HCT116 (cell line): ENCODE measurements at regions not wholly inside any gene's neighbourhood (a gene's known extent, or its start where the extent isn't known, plus 50 kb on each side); places are given as distances from the start of the nearest gene placed in this dataset.

ENCODE experiments used
- ATAC-seq: fragments of 200-7000 bp; cut with Tn5 transposase; 2 replicates; pipeline ENCODE4 v1.9.1; 2020; ENCODE audit warnings: mild to moderate bottlenecking, moderate library complexity
- BruUV-seq: library from RNA; stranded (reverse); fragments of 400-500 nt; replicated peaks from 2 replicates; lab custom pipeline; 2021; lab: Mats Ljungman, UMichigan
- CTCF ChIA-PET: fragments of 300-600 bp; sonication (Branson Sonifier 250); formaldehyde crosslinking; loops from one replicate; lab custom pipeline; 2021; ENCODE audit warnings: antibody characterized with exemption; lab: Charles Lee
- POLR2A ChIA-PET: fragments of 300-600, 350-600 bp; sonication (Branson Sonifier 250); formaldehyde crosslinking; loops from one replicate; lab custom pipeline; 2021; ENCODE audit warnings: antibody characterized with exemption; lab: Charles Lee
- RAD21 ChIA-PET, 2 experiments: fragments of 300-600 bp; sonication (Branson Sonifier 250); formaldehyde crosslinking; loops; one replicate each; lab custom pipeline; 2023; ENCODE audit warnings: low total read pairs in 2 of 2; ENCODE audit not compliant: uncharacterized antibody in 2 of 2, unreplicated experiment in 2 of 2, low non-redundant PET in 1 of 2; lab: Charles Lee
- DNase-seq: peaks from one replicate; pipeline ENCODE4 v3.0.0-alpha.2; 2010; ENCODE audit warnings: low read depth, low spot score
- H2AFZ ChIP-seq: fragments of 200-600 bp; shearing (Covaris generic), sonication (generic); 2 replicates; pipeline ENCODE4 v1.6.1; 2017; ENCODE audit warnings: low read depth, mixed run types, mixed read lengths, antibody characterized with exemption, low read length; ENCODE audit not compliant: poor library complexity, severe bottlenecking
- H3K27ac ChIP-seq: 2 replicates; pipeline ENCODE4 v1.5.1; 2012; ENCODE audit warnings: low read depth, low read length
- H3K27me3 ChIP-seq: fragments of 200-600 bp; sonication (generic); 2 replicates; pipeline ENCODE4 v1.6.1; 2016; ENCODE audit warnings: mixed run types, low read length, mixed read lengths; ENCODE audit not compliant: insufficient read depth
- H3K36me3 ChIP-seq, 2 experiments: fragments of 200-500 bp in 1 of 2; fragments of 200-600 bp in 1 of 2; sonication (Bioruptor generic) in 1 of 2; sonication (generic) in 1 of 2; 2 replicates each; pipeline versions ENCODE4 v1.5.1 to v1.6.1; 2014 to 2016; ENCODE audit warnings: low read length in 2 of 2, inconsistent platforms in 1 of 2, mixed read lengths in 1 of 2, mixed run types in 1 of 2; ENCODE audit not compliant: insufficient read depth in 2 of 2, control insufficient read depth in 1 of 2
- H3K4me1 ChIP-seq, 2 experiments: fragments of 200-600 bp in 1 of 2; sonication (generic) in 1 of 2; 2 replicates each; pipeline versions ENCODE4 v1.5.1 to v1.6.1; 2012 to 2017; ENCODE audit warnings: low read length in 2 of 2, inconsistent platforms in 1 of 2, mild to moderate bottlenecking in 1 of 2, mixed read lengths in 1 of 2, mixed run types in 1 of 2, moderate library complexity in 1 of 2; ENCODE audit not compliant: insufficient read depth in 2 of 2, control insufficient read depth in 1 of 2
- H3K4me2 ChIP-seq: fragments of 200-600 bp; sonication (generic); 2 replicates; pipeline ENCODE4 v1.6.1; 2017; ENCODE audit warnings: mixed run types, low read length, mixed read lengths
- H3K4me3 ChIP-seq, 2 experiments: fragments of 200-600 bp in 1 of 2; sonication (generic) in 1 of 2; replicated peaks in 1 of 2; 2 replicates each; pipeline ENCODE4 v1.5.1; 2011 to 2016; ENCODE audit warnings: low read length in 2 of 2, control low read depth in 1 of 2, low read depth in 1 of 2, mild to moderate bottlenecking in 1 of 2, mixed read lengths in 1 of 2, mixed run types in 1 of 2
- H3K79me2 ChIP-seq: fragments of 200-600 bp; sonication (generic); 2 replicates; pipeline ENCODE4 v1.6.1; 2017; ENCODE audit warnings: mild to moderate bottlenecking, mixed run types, low read length, moderate library complexity, mixed read lengths; ENCODE audit not compliant: insufficient read depth
- H3K9ac ChIP-seq: fragments of 200-600 bp; sonication (generic); 2 replicates; pipeline ENCODE4 v1.6.1; 2016; ENCODE audit warnings: low read length, mixed read lengths
- H3K9me2 ChIP-seq: fragments of 200-600 bp; sonication (generic), shearing (Covaris generic); 2 replicates; pipeline ENCODE4 v1.6.1; 2017; ENCODE audit warnings: mixed run types, mild to moderate bottlenecking, moderate library complexity; ENCODE audit not compliant: insufficient read depth
- H3K9me3 ChIP-seq, 2 experiments: fragments of 200-500 bp in 1 of 2; fragments of 200-600 bp in 1 of 2; sonication (Bioruptor generic) in 1 of 2; sonication (generic) in 1 of 2; 2 replicates each; pipeline ENCODE4 v1.6.1; 2014 to 2017; ENCODE audit warnings: low read length in 2 of 2, mixed read lengths in 2 of 2, inconsistent platforms in 1 of 2, low read depth in 1 of 2, mild to moderate bottlenecking in 1 of 2, mixed run types in 1 of 2, moderate library complexity in 1 of 2; ENCODE audit not compliant: control insufficient read depth in 1 of 2, insufficient read depth in 1 of 2
- H4K20me1 ChIP-seq: fragments of 200-600 bp; sonication (generic), shearing (Covaris generic); 2 replicates; pipeline ENCODE4 v1.6.1; 2017; ENCODE audit warnings: mixed run types, mild to moderate bottlenecking, moderate library complexity; ENCODE audit not compliant: insufficient read depth
- RAD21 ChIP-seq: IDR thresholded peaks from 2 replicates; pipeline ENCODE4 v1.6.1; 2012; ENCODE audit warnings: low read depth, mild to moderate bottlenecking
- ZFX ChIP-seq: fragments of 450-650 bp; IDR thresholded peaks from 2 replicates; pipeline ENCODE4 v1.6.1; 2017
- ZNF274 ChIP-seq: fragments of 200-500 bp; sonication (Bioruptor generic); IDR thresholded peaks from 2 replicates; pipeline ENCODE4 v1.6.1; 2014; ENCODE audit warnings: mild to moderate bottlenecking, low read depth, low read length, inconsistent platforms
- intact Hi-C: fragments of 100-400 bp; cut with micrococcal nuclease; formaldehyde crosslinking; loops from 2 replicates; pipeline ENCODE4 v1.10.0; 2022
- TF ChIP-seq, protein P1 (sequence below): IDR thresholded peaks from 2 replicates; pipeline ENCODE4 v1.6.1; 2011; ENCODE audit warnings: mild to moderate bottlenecking, low read length, moderate library complexity; ENCODE audit not compliant: insufficient replicate concordance; ENCODE audit errors: extremely low read depth
- TF ChIP-seq, protein P2 (sequence below): IDR thresholded peaks from 2 replicates; pipeline ENCODE4 v1.6.1; 2012

- 0 out of 2 replicates have a peak, but pooled peaks cover 6% of the 10 kb centered on the region for H3K9me2 ChIP-seq
- RAD21 ChIA-PET, result no interaction called here
- POLR2A ChIA-PET, result no interaction called here
- no peaks in the 10 kb centered on the region for H3K79me2 ChIP-seq
- TF ChIP-seq RAD21, result no peak
- TF ChIP-seq ZNF274, result no peak
- TF ChIP-seq ZFX, result no peak
- CTCF ChIA-PET, result no interaction called here
- H2AFZ ChIP-seq, result no peak overlapping the region
- BruUV-seq, result no TSS peak
- no peak overlapping the region for H3K9ac ChIP-seq
- H3K36me3 ChIP-seq, result no peaks in the 10 kb centered on the region
- ATAC-seq (no peak), DNase-seq (no peak)
- H3K9me3 ChIP-seq, result no peaks in the 10 kb centered on the region
- H3K4me3 ChIP-seq, result no peak overlapping the region
- intact Hi-C loops, result no loop called here
- H3K27ac ChIP-seq, result no peak overlapping the region
- no peaks in the 10 kb centered on the region for H3K27me3 ChIP-seq
- no peak overlapping the region for H3K4me2 ChIP-seq
- no peaks in the 10 kb centered on the region for H3K4me1 ChIP-seq
- H4K20me1 ChIP-seq, result no peaks in the 10 kb centered on the region
Measured at GRCh38 chr1:187903223-187903622, 1074.5 kb downstream of the PLA2G4A start.

DNA sequence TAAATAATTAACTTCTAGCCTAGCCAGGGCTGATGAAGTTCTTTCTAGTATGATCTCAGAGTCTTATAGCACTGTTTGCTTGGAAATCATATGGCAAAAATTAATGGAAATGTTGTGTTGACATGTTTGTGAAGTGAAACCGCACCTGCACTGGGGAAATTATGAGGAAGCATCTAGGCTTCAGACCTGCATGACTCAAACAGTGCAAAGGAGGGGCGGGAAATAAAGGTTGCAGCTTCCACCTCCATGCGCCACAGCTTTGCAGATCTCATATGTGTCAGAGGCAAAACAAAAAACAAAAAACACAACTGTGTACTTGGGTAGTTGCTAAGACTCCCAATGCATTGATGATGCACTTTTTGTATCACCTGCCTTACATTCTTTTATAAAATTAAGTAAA lies 1080.6 kb downstream of the PLA2G4A start:
- Histone ChIP-seq H3K4me3 (no peak overlapping the region), H3K9ac (no peak overlapping the region)
- CTCF ChIA-PET, result no interaction called here
- TF ChIP-seq, protein P1, sequence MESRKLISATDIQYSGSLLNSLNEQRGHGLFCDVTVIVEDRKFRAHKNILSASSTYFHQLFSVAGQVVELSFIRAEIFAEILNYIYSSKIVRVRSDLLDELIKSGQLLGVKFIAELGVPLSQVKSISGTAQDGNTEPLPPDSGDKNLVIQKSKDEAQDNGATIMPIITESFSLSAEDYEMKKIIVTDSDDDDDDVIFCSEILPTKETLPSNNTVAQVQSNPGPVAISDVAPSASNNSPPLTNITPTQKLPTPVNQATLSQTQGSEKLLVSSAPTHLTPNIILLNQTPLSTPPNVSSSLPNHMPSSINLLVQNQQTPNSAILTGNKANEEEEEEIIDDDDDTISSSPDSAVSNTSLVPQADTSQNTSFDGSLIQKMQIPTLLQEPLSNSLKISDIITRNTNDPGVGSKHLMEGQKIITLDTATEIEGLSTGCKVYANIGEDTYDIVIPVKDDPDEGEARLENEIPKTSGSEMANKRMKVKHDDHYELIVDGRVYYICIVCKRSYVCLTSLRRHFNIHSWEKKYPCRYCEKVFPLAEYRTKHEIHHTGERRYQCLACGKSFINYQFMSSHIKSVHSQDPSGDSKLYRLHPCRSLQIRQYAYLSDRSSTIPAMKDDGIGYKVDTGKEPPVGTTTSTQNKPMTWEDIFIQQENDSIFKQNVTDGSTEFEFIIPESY, result no peak
- TF ChIP-seq, protein P2, sequence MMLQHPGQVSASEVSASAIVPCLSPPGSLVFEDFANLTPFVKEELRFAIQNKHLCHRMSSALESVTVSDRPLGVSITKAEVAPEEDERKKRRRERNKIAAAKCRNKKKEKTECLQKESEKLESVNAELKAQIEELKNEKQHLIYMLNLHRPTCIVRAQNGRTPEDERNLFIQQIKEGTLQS, result no peak
- TF ChIP-seq, all 23 proteins: peak for 0
- BruUV-seq, result no TSS peak
- intact Hi-C loops, result no loop called here
- H3K4me1 ChIP-seq, result no peaks in the 10 kb centered on the region
- POLR2A ChIA-PET, result no interaction called here
- H3K36me3 ChIP-seq, result no peaks in the 10 kb centered on the region
- no peaks in the 10 kb centered on the region for H4K20me1 ChIP-seq
- H2AFZ ChIP-seq, result no peak overlapping the region
- no peaks in the 10 kb centered on the region for H3K79me2 ChIP-seq
- RAD21 ChIA-PET, result no interaction called here
- no peaks in the 10 kb centered on the region for H3K27me3 ChIP-seq
- H3K9me2 ChIP-seq, result 0 out of 2 replicates have a peak, but pooled peaks cover 6% of the 10 kb centered on the region
- no peaks in the 10 kb centered on the region for H3K9me3 ChIP-seq
- DNase-seq, result no peak
- no peak overlapping the region for H3K27ac ChIP-seq
- no peak for ATAC-seq
- no peak overlapping the region for H3K4me2 ChIP-seq
